DND-41 (cell line): ENCODE measurements at regions not wholly inside any gene's neighbourhood (a gene's known extent, or its start where the extent isn't known, plus 50 kb on each side); places are given as distances from the start of the nearest gene placed in this dataset.

Source experiments
- CTCF ChIP-seq: IDR thresholded peaks from 2 replicates; pipeline ENCODE4 v1.5.1; 2012; ENCODE audit warnings: borderline replicate concordance, low read length, moderate library complexity, mild to moderate bottlenecking; ENCODE audit not compliant: poor library complexity, severe bottlenecking; ENCODE audit errors: extremely low read depth
- EZH2 ChIP-seq: IDR thresholded peaks from 3 replicates; pipeline ENCODE4 v1.6.1; 2012; ENCODE audit warnings: borderline replicate concordance, low read depth, mild to moderate bottlenecking, moderate library complexity, low read length, inconsistent platforms; ENCODE audit not compliant: severe bottlenecking

DNA sequence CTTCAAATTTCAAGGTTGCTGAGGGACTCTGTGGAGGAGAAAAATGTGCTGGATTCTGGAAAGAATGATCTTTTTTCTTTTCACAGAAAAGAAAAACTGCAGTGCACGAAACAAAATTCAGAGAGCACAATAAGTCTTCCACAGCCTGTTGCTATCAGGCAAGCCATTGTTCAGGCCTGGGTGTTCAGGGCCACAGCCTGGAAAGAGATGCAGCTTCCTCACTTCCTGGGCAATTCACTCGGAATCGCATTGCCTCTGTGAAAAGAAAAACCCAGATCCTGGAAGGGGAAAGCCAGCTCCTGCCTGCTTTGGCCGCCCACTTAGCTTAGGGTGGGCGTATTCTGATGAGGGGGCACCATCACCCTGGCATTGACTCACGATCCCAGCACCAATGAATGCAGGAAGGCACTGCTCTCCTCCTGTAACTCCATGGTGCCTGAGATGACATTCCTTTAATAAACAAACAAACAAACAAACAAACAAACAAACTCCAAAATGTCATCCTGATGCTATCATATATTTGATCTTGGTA is 863.9 kb downstream of the BCL11B start:
- TF ChIP-seq CTCF (no peak), EZH2 (no peak)
